AG09319 (cell line): ENCODE measurements at regions not wholly inside any gene's neighbourhood (a gene's known extent, or its start where the extent isn't known, plus 50 kb on each side); places are given as distances from the start of the nearest gene placed in this dataset.
"Not testable (repeated sequence)": the region's sequence is repeated elsewhere in the genome, so short reads cannot be mapped to it uniquely, and the experiment has no call there.

Experiments
- DNase-seq: peaks from one replicate; pipeline ENCODE4 v3.0.0-alpha.2; 2010; ENCODE audit warnings: low read depth; ENCODE audit errors: extremely low read depth
- CTCF ChIP-seq: IDR thresholded peaks from 2 replicates; pipeline ENCODE4 v1.5.1; 2011; ENCODE audit warnings: low read depth, mild to moderate bottlenecking, inconsistent platforms, low read length, moderate library complexity

GRCh38 chr13:50247223-50247622 is 232.0 kb downstream of the KCNRG start:
- DNase-seq: no peak
- no peak for TF ChIP-seq CTCF

GRCh38 chr13:50248516-50249143 is 233.4 kb downstream of the KCNRG start:
- TF ChIP-seq CTCF: no peak

GRCh38 chr13:50249144-50249521 is 233.9 kb downstream of the KCNRG start:
- no peak for DNase-seq
- no peak for TF ChIP-seq CTCF

More at GRCh38 chr13:50248516-50249143, 233.4 kb downstream of the KCNRG start:
- DNase-seq: no peak

- no peak for TF ChIP-seq CTCF
- DNase-seq: no peak
Observed at GRCh38 chr13:50250401-50250800, 235.2 kb downstream of the KCNRG start.

- no peak for DNase-seq
- TF ChIP-seq CTCF: no peak
Observed at GRCh38 chr13:50255639-50256038, 240.4 kb downstream of the KCNRG start.

- not testable (repeated sequence) for DNase-seq
Observed at GRCh38 chr13:50256536-50257321, 241.5 kb downstream of the KCNRG start.

- no peak for DNase-seq
- no peak for TF ChIP-seq CTCF
Observed at GRCh38 chr13:50257646-50258045, 242.4 kb downstream of the KCNRG start.
